ENCODE measurements at regions not wholly inside any gene's neighbourhood (a gene's known extent, or its start where the extent isn't known, plus 50 kb on each side); places are given as distances from the start of the nearest gene placed in this dataset.
"Not testable (repeated sequence)": the region's sequence is repeated elsewhere in the genome, so short reads cannot be mapped to it uniquely, and the experiment has no call there.

DNA sequence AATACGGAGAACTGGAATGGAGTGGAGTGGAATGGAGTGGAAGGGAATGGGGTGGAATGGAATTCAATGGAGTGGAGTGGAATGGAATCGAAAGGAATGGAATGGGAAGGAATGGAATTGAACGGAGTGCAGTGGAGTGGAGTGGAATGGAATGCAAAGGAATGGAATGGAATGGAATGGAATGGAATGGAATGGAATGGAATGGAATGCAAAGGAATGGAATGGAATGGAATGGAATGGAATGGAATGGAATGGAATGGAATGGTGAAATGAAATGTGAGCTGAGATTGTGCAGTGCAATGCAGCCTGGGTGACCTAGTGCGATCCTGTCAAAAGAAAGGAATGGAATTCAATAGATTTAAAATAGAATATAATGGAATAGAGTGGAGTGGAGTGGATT, 357.3 kb upstream of the WSB1 start:
- H3K27ac ChIP-seq (ENCODE audit: low read length); H3K27me3 ChIP-seq (ENCODE audit: low read depth, low read length); H3K36me3 ChIP-seq (ENCODE audit: control insufficient read depth in 1 of 2, insufficient read depth in 2 of 2, low read length in 2 of 2); H3K4me1 ChIP-seq (ENCODE audit: control insufficient read depth in 1 of 2, insufficient read depth in 2 of 2, low read length in 2 of 2): not testable (repeated sequence)
- H3K9me3 ChIP-seq (ENCODE audit: control insufficient read depth in 1 of 2, low read length in 2 of 2) = peaks cover 18 to 50% of the 10 kb centered on the region in 2 donors
- H3K4me3 ChIP-seq (ENCODE audit: low read depth in 1 of 2, low read length in 2 of 2) = peak overlapping the region in 1 of 2 donors; percentile 15

DNA sequence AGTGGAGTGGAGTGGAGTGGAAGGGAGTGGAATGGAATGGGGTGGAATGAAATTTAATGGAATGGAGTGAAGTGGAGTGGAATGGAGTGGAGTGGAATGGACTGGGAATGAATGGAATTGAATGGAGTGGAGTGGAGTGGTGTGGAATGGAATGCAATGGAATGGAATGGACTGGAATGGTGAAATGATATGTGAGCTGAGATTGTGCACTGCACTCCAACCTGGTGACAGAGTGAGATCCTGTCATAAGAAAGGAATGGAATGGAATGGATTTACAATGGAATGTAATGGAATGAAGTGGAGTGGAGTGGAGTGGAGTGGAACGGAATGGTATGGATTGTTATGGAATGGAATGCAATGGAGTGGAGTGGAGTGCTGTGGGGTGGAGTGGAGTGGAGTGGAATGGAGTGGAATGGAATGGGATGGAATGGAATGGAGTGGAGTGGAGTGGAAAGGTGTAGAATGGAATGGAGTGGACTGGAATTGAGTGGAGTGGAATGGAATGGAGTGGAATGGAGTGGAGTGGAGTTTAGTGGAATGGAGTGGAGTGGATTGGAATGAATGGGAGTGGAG, 356.1 kb upstream of the WSB1 start:
- not testable (repeated sequence) for H3K36me3 ChIP-seq (ENCODE audit: control insufficient read depth in 1 of 2, insufficient read depth in 2 of 2, low read length in 2 of 2); H3K4me1 ChIP-seq (ENCODE audit: control insufficient read depth in 1 of 2, insufficient read depth in 2 of 2, low read length in 2 of 2); H3K27me3 ChIP-seq (ENCODE audit: low read depth, low read length); H3K27ac ChIP-seq (ENCODE audit: low read length)
- peaks cover 18 to 50% of the 10 kb centered on the region in 2 donors for H3K9me3 ChIP-seq (ENCODE audit: control insufficient read depth in 1 of 2, low read length in 2 of 2)
- peak overlapping the region in 1 of 2 donors; percentile 29 for H3K4me3 ChIP-seq (ENCODE audit: low read depth in 1 of 2, low read length in 2 of 2)

DNA sequence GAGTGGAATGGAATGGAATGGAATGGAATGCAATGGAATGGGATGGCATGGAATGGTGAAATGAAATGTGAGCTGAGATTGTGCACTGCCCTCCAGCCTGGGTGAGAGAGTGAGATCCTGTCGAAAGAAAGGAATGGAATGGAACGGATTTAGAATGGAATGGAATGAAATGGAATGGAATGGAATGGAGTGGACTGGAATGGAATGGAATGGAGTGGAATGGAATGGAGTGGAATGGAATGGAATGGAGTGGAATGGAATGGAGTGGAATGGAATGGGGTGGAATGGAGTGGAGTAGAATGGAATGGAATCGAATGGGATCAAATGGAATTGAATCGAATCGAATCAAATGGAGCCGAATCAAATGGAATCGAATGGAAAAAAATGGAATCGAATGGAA, 354.2 kb upstream of the WSB1 start:
- H3K4me1 ChIP-seq (ENCODE audit: control insufficient read depth in 1 of 2, insufficient read depth in 2 of 2, low read length in 2 of 2); H3K27ac ChIP-seq (ENCODE audit: low read length); H3K36me3 ChIP-seq (ENCODE audit: control insufficient read depth in 1 of 2, insufficient read depth in 2 of 2, low read length in 2 of 2); H3K27me3 ChIP-seq (ENCODE audit: low read depth, low read length): not testable (repeated sequence)
- Histone ChIP-seq H3K4me3 (ENCODE audit: low read depth in 1 of 2, low read length in 2 of 2) (peak overlapping the region in 1 of 2 donors; percentile 12), H3K9me3 (ENCODE audit: control insufficient read depth in 1 of 2, low read length in 2 of 2) (peaks cover 18 to 50% of the 10 kb centered on the region in 2 donors)

DNA sequence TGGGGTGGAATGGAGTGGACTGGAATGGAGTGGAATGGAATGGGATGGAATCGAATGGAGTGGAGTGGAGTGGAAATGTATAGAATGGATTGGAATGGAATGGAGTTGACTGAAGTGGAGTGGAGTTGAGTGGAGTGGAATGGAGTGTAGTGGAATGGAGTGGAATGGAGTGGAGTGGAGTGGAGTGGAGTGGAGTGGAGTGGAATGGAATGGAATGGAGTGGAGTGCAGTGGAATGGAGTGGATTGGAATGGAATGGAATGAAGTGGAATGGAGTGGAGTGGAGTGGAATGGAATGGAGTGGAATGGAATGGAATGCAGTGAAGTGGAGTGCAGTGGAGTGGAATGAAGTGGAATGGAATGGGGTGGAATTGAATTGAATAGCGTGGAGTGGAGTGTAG, 353.3 kb upstream of the WSB1 start:
- H3K4me3 ChIP-seq (ENCODE audit: low read depth in 1 of 2, low read length in 2 of 2); H3K27ac ChIP-seq (ENCODE audit: low read length); H3K4me1 ChIP-seq (ENCODE audit: control insufficient read depth in 1 of 2, insufficient read depth in 2 of 2, low read length in 2 of 2); H3K27me3 ChIP-seq (ENCODE audit: low read depth, low read length); H3K36me3 ChIP-seq (ENCODE audit: control insufficient read depth in 1 of 2, insufficient read depth in 2 of 2, low read length in 2 of 2): not testable (repeated sequence)
- peaks cover 18 to 50% of the 10 kb centered on the region in 2 donors for H3K9me3 ChIP-seq (ENCODE audit: control insufficient read depth in 1 of 2, low read length in 2 of 2)

DNA sequence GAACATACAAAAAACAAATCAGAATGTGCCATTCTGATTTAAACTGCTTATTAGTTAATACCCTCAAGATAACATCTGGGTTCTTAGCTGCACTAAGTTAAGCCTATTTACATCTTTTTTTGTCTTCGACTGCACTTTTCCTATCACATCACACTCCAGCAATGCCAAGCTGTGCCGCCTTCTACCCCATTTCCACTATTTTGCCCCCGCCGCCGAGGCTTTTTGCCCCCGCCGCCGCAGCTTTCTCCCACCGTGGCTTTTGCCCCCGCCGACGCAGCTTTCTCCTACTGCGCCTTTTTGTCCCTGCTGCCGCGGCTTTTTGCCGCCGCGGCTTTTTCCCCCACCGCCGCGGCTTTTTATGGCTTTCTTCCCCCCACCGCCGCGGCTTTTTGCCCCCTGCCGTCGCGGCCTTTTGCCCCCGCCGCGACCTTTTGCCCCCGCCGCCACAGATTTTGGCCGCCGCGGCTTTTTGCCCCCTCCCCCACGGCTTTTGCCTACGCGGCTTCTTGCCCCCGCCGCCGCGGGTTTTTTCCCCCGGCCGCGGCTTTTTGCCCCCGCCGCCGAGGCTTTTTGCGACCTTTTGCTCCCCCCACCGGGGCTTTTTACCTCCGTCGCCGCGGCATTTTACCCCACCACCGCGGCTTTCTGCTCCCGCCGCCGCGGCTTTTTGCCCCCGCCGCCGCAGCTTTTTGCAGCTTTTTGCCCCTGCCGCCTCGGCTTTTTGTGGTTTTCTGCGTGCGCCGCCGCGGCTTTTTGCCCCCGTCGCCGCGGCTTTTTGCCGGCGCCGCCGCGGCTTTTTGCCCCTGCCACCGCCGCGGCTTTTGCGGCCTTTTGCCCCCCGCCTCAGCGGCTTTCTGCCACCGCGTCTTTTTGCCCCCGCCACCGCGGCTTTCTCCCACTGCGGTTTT, 331.4 kb upstream of the WSB1 start:
- Histone ChIP-seq H3K4me3 (ENCODE audit: low read depth in 1 of 2, low read length in 2 of 2) (peak overlapping the region in 1 of 2 donors; percentile 14), H3K27ac (ENCODE audit: low read length) (no peak overlapping the region), H3K36me3 (ENCODE audit: control insufficient read depth in 1 of 2, insufficient read depth in 2 of 2, low read length in 2 of 2) (no peaks in the 10 kb centered on the region), H3K4me1 (ENCODE audit: control insufficient read depth in 1 of 2, insufficient read depth in 2 of 2, low read length in 2 of 2) (no peaks in the 10 kb centered on the region), H3K27me3 (ENCODE audit: low read depth, low read length) (no peaks in the 10 kb centered on the region), H3K9me3 (ENCODE audit: control insufficient read depth in 1 of 2, low read length in 2 of 2) (peaks cover 0 to 10% of the 10 kb centered on the region in 2 donors)

DNA sequence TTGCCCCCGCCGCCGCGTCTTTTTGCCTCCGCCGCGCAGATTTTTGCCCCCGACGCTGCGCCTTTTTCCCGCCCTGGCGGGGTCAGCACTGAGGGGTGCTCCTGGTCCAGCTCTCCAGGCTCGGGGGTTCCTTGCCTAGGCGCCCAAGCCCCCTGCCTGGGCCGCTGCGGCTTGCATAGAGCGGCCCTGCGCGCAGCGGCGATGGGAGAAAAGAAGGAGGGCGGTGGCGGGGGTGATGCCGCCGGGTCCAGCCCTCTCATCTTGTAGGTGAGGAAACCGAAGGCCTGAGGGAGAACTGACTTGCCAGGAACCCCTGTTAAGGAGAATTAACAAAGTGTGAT, 330.8 kb upstream of the WSB1 start:
- H3K36me3 ChIP-seq (ENCODE audit: control insufficient read depth in 1 of 2, insufficient read depth in 2 of 2, low read length in 2 of 2) = no peaks in the 10 kb centered on the region
- H3K27me3 ChIP-seq (ENCODE audit: low read depth, low read length) = no peaks in the 10 kb centered on the region
- H3K4me1 ChIP-seq (ENCODE audit: control insufficient read depth in 1 of 2, insufficient read depth in 2 of 2, low read length in 2 of 2) = no peaks in the 10 kb centered on the region
- no peak overlapping the region for H3K27ac ChIP-seq (ENCODE audit: low read length)
- peak overlapping the region in 1 of 2 donors; percentile 14 for H3K4me3 ChIP-seq (ENCODE audit: low read depth in 1 of 2, low read length in 2 of 2)
- peaks cover 0 to 7% of the 10 kb centered on the region in 2 donors for H3K9me3 ChIP-seq (ENCODE audit: control insufficient read depth in 1 of 2, low read length in 2 of 2)

DNA sequence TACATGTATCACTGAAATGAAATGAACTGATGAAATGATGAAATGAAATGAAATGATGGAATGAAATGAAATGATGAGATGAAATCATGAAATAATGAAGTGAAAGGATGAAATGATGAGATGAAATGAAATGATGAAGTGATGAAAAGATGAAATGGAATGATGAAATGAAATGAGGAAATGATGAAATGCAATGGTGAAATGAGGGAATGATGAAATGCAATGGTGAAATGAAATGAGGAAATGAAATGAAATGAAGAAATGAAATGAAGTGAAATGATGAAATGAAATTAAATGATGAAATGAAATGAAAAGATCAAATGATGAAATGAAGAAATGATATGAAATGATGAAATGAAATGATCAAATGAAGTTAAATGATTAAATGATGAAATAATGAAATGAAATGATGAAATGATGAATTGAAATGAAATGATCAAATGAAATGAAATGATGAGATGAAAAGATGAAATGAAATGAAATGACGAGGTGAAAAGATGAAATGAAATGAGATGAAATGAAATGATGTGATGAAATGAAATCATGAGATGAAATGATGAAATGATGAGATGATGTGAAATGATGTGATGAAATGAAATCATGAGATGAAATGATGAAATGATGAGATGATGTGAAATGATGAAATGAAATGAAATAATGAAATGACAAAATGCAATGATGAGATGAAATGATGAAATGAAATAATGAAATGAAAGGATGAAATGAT, 327.9 kb upstream of the WSB1 start:
- not testable (repeated sequence) for H3K36me3 ChIP-seq (ENCODE audit: control insufficient read depth in 1 of 2, insufficient read depth in 2 of 2, low read length in 2 of 2); H3K4me1 ChIP-seq (ENCODE audit: control insufficient read depth in 1 of 2, insufficient read depth in 2 of 2, low read length in 2 of 2)

DNA sequence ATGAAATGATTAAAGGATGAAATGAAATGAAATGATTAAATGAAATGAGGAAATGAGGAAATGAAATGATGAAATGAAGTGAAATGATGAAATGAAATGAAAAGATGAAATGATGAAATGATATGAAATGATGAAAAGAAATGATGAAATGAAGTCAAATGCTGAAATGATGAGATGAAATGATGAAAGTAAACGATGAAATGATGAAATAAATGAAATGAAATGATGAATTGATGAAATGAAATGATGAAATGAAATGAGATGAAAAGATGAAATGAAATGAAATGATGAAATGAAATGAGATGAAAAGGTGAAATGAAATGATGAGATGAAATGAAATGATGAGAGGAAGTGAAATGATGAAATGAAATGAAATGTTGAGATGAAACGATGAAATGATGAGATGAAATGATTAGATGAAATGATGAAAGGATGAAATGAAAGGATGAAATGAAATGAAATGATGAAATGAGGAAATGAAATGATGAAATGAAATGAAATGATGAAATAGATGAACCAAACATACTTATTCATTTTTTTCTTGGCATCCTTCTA, 327.2 kb upstream of the WSB1 start:
- H3K9me3 ChIP-seq (ENCODE audit: control insufficient read depth in 1 of 2, low read length in 2 of 2); H3K27me3 ChIP-seq (ENCODE audit: low read depth, low read length); H3K4me1 ChIP-seq (ENCODE audit: control insufficient read depth in 1 of 2, insufficient read depth in 2 of 2, low read length in 2 of 2); H3K4me3 ChIP-seq (ENCODE audit: low read depth in 1 of 2, low read length in 2 of 2); H3K36me3 ChIP-seq (ENCODE audit: control insufficient read depth in 1 of 2, insufficient read depth in 2 of 2, low read length in 2 of 2); H3K27ac ChIP-seq (ENCODE audit: low read length): not testable (repeated sequence)

More for the DNA sequence above, 327.9 kb upstream of the WSB1 start:
- H3K9me3 ChIP-seq (ENCODE audit: control insufficient read depth in 1 of 2, low read length in 2 of 2); H3K4me3 ChIP-seq (ENCODE audit: low read depth in 1 of 2, low read length in 2 of 2); H3K27ac ChIP-seq (ENCODE audit: low read length); H3K27me3 ChIP-seq (ENCODE audit: low read depth, low read length): not testable (repeated sequence)

DNA sequence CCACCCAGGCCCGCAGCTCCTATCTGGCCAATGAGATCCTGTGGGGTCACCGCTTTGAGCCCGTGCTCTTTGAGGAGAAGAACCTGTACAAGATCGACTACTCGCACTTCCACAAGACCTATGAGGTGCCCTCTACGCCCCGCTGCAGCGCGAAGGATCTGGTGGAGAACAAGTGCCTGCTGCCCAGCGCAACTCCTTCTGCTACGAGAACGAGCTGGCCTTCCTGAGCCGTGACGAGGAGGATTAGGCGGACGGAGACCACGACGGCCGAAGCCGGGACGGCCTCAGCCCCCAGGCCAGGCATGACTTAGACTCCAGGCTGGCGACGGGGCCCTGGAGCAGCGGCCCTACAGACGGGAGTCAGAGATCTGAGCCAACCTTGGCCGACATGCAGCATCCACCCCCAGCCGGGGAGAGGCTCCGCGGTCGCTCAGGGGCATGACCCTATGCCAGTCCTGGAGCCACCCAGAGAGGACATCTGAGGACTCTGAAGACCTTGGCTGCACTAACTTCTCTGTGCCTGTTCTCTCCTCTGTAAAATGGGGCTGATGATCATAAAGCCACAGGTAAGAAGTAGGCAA, 312.0 kb upstream of the WSB1 start:
- H3K36me3 ChIP-seq (ENCODE audit: control insufficient read depth in 1 of 2, insufficient read depth in 2 of 2, low read length in 2 of 2); H3K9me3 ChIP-seq (ENCODE audit: control insufficient read depth in 1 of 2, low read length in 2 of 2); H3K27me3 ChIP-seq (ENCODE audit: low read depth, low read length); H3K4me1 ChIP-seq (ENCODE audit: control insufficient read depth in 1 of 2, insufficient read depth in 2 of 2, low read length in 2 of 2); H3K4me3 ChIP-seq (ENCODE audit: low read depth in 1 of 2, low read length in 2 of 2); H3K27ac ChIP-seq (ENCODE audit: low read length): not testable (repeated sequence)

DNA sequence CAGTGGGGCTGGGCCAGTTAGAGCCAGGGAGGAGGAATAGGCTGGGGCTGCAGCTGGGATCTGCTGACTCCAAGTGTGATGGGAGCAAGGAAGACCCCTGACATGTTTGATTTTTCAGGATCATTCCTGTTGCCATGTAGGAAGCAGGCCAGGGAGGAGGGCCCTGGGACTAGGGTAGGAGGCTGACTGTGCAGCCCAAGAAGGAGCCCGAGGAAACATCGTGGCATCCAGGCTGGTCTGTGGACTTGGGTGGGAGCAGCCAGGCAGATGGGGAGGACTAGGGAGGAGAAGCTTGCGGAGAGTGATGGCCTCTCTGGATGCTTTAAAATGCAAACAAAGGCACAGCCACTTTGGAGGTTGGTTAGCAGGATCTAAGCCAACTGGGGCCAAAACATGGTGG, 311.4 kb upstream of the WSB1 start:
- H3K9me3 ChIP-seq (ENCODE audit: control insufficient read depth in 1 of 2, low read length in 2 of 2); H3K36me3 ChIP-seq (ENCODE audit: control insufficient read depth in 1 of 2, insufficient read depth in 2 of 2, low read length in 2 of 2); H3K27me3 ChIP-seq (ENCODE audit: low read depth, low read length); H3K4me3 ChIP-seq (ENCODE audit: low read depth in 1 of 2, low read length in 2 of 2); H3K27ac ChIP-seq (ENCODE audit: low read length); H3K4me1 ChIP-seq (ENCODE audit: control insufficient read depth in 1 of 2, insufficient read depth in 2 of 2, low read length in 2 of 2): not testable (repeated sequence)

DNA sequence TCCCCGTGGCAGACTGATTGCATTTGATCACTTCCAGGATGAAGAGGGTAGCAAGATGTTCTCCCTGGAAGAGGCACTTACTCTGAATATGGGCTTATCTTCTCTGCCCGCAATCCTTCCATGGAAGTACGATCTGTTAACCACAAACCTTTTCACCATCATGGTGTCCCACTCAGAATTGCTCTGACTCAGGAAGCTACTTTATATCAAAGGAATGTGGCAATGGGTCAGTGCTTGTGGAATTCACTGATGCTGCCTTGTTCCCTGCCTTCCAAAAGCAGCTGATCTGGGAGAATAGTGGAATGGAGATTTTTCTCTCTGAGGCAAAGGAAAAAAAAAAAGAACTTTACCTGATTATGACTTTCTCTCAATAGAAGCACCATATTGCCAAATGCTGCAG, 306.1 kb upstream of the WSB1 start:
- not testable (repeated sequence) for H3K27me3 ChIP-seq (ENCODE audit: low read depth, low read length); H3K4me3 ChIP-seq (ENCODE audit: low read depth in 1 of 2, low read length in 2 of 2); H3K36me3 ChIP-seq (ENCODE audit: control insufficient read depth in 1 of 2, insufficient read depth in 2 of 2, low read length in 2 of 2); H3K4me1 ChIP-seq (ENCODE audit: control insufficient read depth in 1 of 2, insufficient read depth in 2 of 2, low read length in 2 of 2); H3K9me3 ChIP-seq (ENCODE audit: control insufficient read depth in 1 of 2, low read length in 2 of 2); H3K27ac ChIP-seq (ENCODE audit: low read length)
